IPS-11a (cell line): ENCODE measurements at regions not wholly inside any gene's neighbourhood (a gene's known extent, or its start where the extent isn't known, plus 50 kb on each side); places are given as distances from the start of the nearest gene placed in this dataset.

ENCODE experiments used
- H3K4me3 ChIP-seq: one replicate; pipeline ENCODE4 v1.5.1; 2013; ENCODE audit warnings: low read depth, low read length, control low read depth

DNA sequence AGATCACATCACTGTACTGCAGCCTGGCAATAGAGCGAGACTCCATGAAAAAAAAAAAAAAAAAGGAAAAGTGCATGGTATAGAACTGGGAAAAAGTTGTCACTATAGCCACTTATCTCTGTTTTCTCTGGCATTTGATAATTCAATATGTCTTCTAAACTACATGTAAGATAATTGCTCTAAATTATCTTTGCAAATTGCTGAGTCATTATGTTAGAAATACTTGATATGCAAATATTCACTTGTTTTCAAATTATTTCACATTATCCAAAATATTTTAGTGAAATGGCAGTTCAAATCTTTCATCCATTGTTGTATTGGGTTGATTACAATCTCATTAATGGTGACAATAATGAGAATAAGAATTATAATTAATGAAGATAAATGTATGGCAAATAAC is 1455.1 kb downstream of the KCNT2 start:
- H3K4me3 ChIP-seq: no peak overlapping the region

GRCh38 chr1:195150768-195151167 is 1457.5 kb downstream of the KCNT2 start:
- no peak overlapping the region for H3K4me3 ChIP-seq

DNA sequence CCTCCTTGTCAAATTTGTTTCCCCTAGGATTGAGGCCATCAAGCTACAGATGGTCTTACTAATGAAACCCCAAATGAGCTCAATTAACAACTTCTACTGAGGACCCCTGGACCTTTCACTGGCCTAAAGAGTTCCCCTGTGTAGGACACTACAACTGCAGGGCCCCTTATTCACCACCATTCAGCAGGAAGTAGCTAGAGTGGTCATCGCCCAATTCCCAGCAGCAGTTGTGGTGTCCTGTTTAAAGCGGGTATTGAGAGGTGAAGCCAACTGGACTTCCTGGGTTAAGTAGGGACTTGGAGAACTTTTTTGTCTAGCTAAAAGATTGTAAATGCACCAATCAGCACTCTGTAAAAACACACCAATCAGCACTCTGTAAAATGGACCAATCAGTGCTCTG is 1466.9 kb downstream of the KCNT2 start:
- H3K4me3 ChIP-seq: no peak overlapping the region

DNA sequence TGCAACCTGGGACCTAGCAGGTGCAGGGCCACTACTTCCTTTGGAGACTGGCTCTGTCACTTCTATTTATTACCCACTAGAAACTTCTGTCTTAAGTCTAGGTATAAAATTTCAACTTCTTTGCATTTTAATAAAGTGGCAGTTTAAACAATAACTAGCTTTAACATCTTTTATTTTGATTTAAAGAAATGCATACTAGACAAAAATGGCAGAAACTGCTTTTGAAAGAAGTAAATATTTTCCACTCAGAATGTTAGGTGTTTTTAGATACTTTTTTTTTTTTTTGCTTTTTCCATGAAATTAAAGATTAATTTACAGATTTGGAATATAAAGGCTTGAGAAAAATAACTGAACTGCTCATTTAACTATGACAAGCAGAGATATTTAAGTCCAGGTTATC is 1477.6 kb downstream of the KCNT2 start:
- H3K4me3 ChIP-seq: no peak overlapping the region

DNA sequence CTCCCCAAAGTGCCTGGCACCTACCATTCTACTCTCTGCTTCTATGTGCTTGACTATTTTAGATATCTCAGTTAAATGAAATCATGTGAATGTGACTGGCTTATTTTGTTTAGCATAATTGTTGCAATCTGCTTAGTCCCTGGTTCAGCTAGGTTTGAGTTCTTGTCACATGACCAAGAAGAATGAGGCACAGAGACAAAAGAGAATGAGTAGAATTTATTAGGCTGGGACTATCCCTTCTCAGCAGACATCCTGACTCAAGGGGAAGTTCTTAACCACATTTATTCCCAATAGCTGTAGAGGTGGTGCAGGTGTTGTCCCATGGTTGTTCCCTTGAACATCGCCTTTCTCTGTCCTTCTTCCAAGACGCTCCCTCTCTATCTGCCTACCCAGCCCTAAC is 1485.7 kb downstream of the KCNT2 start:
- no peak overlapping the region for H3K4me3 ChIP-seq

DNA sequence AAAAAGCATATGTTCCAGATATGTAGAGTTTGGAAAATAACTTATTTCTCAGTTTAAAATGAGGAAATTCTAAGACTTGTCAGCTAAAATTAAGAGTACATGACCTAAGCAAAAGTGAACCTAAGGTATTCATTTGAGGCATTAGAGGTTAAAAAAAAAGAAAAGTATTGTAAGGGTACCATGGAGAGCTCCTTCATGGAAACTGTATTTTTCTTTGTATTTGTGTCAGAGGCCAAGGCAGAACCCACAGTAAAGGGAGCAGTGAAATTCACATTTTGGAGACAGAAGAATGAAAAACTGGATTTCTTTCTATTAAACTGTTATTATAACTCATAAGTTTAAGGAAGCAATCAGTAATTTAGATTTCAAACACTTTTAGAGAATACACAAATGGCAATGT is 1494.8 kb downstream of the KCNT2 start:
- no peak overlapping the region for H3K4me3 ChIP-seq

- H3K4me3 ChIP-seq: no peak overlapping the region
These were observed 1502.5 kb downstream of the KCNT2 start for GRCh38 chr1:195105773-195106172.

GRCh38 chr1:195105281-195105680 is 1503.0 kb downstream of the KCNT2 start:
- H3K4me3 ChIP-seq: no peak overlapping the region

GRCh38 chr1:195097316-195097715 is 1510.9 kb downstream of the KCNT2 start:
- no peak overlapping the region for H3K4me3 ChIP-seq

DNA sequence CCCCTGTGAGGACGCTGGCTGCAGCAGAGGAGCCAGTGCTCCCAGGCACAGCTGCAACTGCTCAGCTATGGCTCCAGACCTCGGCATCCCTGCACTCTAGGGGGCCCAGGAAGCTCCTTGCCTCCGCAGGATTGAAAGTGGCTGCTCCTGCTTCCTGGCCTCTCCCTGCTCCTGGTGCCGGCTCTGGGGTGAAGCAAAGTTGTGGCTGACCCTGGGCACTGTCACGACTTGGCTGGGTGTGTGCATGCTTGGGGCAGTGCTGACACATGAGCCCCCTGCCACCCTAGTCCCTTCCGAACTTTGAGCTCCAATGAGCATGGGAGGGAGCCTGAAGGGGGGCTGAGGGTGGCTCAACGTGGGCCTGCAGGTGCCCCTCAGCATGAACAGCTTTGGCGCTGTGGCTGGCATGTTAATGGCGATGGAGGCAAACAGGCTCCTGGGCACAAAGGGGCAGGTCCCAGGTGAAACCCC is 1512.2 kb downstream of the KCNT2 start:
- no peak overlapping the region for H3K4me3 ChIP-seq

DNA sequence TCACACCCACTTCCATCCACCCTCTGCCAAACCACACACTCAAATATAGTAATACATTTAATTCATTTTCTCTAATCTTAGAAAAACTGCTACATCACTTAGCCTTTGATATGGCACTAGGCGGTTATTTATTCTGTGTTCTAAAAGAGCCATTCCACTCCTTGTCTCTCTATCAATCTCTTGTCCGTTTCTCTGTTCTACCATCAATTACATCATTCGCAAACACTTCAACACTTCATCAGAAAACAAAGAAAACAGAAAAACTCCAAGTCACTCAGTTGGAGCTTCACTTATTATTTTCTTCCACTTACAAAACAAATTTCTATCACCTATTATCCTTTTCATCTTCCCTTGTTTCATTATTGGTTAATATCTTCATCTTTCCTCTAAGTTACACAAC is 1523.0 kb downstream of the KCNT2 start:
- H3K4me3 ChIP-seq: no peak overlapping the region

GRCh38 chr1:195082183-195082582 is 1526.1 kb downstream of the KCNT2 start:
- H3K4me3 ChIP-seq: no peak overlapping the region

GRCh38 chr1:195076682-195077081 is 1531.6 kb downstream of the KCNT2 start:
- no peak overlapping the region for H3K4me3 ChIP-seq

DNA sequence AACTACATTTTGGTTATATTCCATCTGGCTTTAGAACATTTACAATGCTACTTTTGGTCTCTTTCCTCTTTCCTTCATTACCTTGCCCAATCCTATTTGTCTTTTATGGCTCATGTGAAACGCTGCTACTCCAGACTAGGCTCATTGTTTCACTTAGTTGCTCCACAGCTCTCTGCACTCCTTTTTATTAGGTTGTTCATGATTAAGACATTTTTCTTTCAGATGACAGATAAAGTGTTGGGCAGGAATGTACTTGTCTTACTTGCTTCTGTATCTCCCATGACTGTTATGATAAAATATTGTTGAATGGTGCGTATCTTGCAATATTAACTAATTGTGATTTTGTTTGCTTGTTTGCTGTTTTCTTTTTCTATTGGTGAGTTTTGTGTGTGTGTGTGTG is 1532.3 kb downstream of the KCNT2 start:
- H3K4me3 ChIP-seq: no peak overlapping the region

DNA sequence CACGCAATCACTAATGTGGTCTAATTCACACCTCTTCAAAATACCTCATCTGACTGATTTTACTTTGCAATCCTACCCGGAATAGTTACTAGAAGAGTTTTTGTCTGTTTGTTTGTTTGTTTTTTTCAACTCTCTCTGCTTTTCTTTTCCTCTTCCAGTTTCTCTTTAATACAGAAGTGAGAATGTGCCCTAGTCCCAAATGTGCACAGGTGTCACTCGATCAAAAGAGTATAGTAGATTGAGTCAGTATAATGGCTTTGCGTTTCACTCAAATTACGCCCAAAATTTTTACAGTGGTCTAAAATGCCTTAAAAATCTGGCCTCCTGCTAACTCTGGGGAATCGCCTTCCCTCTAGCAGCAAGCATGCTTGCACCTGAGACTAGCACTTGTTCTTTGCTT is 1536.8 kb downstream of the KCNT2 start:
- H3K4me3 ChIP-seq: no peak overlapping the region

DNA sequence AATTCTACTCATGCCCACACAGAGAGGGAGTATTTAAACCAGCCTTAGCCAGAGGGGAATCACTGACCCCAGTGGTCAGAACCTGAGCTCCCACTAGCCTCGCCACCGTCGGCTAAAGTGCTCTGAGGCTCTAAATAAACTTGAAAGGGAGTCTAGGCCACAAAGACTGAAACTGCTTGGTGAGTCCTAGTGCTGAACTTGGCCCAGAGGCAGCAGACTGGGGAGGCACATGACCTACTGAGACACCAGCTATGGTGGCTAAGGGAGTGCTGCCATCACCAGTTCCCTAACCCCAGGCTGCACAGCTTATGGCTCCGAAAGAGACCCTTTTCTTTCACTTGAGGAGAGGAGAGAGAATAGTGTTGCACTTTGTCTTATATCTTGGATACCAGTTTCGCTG is 1542.8 kb downstream of the KCNT2 start:
- no peak overlapping the region for H3K4me3 ChIP-seq

DNA sequence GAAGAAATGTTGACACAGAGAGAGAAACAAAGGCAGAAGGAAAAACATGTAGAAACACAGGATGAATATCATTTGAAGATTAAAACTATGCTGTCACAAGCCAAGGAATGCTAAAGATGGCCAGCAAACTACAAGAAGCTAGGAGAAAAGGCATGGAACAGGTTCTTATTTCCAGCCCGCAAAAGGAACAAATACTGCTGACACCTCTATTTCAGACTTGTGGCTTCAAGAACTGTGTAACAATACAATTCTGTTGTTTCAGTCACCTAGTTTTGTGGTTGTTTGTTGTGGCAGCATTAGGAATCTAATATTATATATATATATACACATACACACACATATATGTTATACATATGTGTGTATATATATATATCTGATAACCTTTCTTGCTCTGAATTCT is 1543.9 kb downstream of the KCNT2 start:
- no peak overlapping the region for H3K4me3 ChIP-seq

DNA sequence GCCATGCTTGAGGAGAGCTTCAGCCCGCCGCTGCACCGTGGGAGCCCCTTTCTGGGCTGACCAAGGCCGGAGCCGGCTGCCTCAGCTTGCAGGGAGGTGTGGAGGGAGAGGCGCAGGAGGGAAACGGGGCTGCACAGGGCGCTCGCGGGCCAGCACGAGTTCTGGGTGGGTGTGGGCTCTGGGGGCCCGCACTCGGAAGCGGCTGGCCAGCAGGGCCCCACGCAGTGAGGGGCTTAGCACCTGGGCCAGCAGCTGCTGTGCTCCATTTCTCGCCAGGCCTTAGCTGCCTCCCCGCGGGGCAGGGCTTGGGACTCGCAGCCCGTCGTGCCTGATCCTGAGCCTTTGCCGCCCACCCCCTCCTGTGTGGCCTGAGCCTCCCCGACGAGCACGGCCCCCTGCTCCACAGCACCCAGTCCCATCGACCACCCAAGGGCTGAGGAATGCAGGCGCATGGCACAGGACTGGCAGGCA is 1554.0 kb downstream of the KCNT2 start:
- H3K4me3 ChIP-seq: no peak overlapping the region

DNA sequence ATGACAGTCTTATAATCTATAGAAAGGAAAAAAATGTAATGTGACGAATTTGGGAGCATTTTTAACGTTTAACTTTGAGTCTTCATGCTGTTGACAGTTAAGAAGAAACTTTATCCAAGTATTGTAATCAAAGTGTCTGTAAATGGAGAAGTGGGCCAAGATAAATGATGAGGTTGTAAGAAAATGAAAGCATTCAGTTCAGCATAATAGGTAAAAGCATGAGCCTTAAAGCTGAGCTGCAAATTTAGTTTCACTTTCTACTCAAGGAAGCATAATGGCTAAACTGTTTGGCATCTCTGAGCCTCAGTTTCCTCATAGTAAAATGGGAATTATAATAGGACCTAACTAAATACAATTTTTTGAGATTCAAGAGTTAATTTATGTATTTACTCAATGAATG is 1554.8 kb downstream of the KCNT2 start:
- no peak overlapping the region for H3K4me3 ChIP-seq

DNA sequence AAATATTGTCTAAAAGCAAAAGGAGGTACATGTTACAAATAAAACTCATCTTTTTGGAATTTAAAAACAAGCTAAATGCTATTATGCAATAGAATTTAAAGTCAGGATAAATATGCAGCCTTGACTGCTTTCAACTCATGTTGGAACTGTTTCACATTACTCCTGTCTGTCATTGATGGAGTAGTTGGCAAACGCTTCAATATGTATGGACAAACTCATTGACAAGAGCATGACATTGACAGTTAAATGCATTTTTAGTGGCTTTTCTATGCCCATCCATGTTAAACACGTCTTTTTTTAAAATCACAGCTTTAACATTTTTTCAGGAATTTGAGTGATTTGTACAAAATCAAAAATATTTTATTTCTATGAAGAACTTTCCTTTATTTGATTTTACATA is 1560.5 kb downstream of the KCNT2 start:
- H3K4me3 ChIP-seq: no peak overlapping the region

DNA sequence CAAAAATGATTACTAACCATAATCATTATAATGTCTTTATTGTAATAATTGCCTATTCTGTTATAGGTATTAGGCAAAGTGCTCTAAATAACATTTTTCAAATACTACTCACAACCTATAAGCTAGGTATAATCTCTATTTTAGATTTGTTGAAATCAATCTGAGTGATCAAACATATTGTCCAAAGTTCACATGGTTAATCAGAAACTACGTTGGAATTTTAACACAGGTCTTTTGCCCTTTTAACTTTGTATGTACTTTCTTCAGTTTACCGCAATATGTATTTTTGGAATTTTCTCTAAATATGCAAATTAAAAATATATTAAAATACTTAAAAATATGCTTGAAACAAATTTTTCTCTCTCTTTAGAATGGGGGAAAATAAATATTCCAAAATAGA is 1563.2 kb downstream of the KCNT2 start:
- no peak overlapping the region for H3K4me3 ChIP-seq

DNA sequence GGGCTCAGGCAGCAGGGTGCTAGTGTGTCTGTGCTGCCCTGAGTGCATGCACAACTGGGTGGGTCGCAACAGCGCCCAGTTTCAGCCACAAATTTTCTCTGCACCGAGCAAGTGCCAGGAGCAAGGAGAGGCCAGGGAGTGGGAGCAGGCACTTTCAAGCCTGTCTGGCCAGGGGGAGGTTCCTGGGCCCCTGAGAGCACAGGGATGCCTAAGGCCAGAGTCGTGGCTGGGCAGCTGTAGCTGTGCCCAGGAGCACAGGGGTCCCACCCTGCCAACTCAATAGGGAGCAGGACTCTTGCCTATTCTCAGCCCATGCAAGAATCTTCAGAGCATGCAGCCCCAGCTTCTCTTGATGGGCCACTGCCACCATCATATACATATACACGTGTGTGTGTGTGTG is 1577.4 kb downstream of the KCNT2 start:
- H3K4me3 ChIP-seq: no peak overlapping the region

DNA sequence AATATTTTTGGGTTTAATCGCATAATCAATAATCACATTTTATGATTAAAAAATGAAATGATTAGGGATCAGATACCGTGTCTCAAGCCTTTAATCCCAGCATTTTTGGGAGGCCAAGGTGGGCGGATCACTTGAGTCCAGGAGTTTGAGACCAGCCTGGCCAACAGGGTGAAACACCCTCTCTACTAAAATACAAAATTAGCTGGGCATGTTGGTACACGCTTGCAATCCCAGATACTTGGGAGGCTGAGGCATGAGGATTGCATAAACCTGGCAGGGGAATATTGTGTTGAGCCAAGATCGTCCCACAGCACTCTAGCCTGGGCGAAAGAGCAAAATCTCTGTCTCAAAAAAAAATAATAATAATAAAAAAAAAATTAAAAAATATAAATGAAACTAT is 1581.4 kb downstream of the KCNT2 start:
- no peak overlapping the region for H3K4me3 ChIP-seq

- no peak overlapping the region for H3K4me3 ChIP-seq
These were observed 1588.9 kb downstream of the KCNT2 start for GRCh38 chr1:195019385-195019784.
